ENCODE measurements at regions not wholly inside any gene's neighbourhood (a gene's known extent, or its start where the extent isn't known, plus 50 kb on each side); places are given as distances from the start of the nearest gene placed in this dataset.

- no peak for TF ChIP-seq POLR2A (IDR thresholded peaks at IDR 0.05; ENCODE audit: low read length)
- TF ChIP-seq GATA1 (IDR thresholded peaks at IDR 0.05; ENCODE audit: low read depth, low read length): no peak
These were observed 492.1 kb downstream of the NEBL start for GRCh38 chr10:20405050-20405449.
